Erythroblast (primary cell): ENCODE measurements at regions not wholly inside any gene's neighbourhood (a gene's known extent, or its start where the extent isn't known, plus 50 kb on each side); places are given as distances from the start of the nearest gene placed in this dataset.

Experiments
- GATA1 ChIP-seq: IDR thresholded peaks from 2 replicates; pipeline ENCODE4 v1.6.1; 2011; ENCODE audit warnings: low read depth, mild to moderate bottlenecking, control low read depth, low read length, moderate library complexity
- POLR2A ChIP-seq: IDR thresholded peaks from 2 replicates; pipeline ENCODE4 v1.6.1; 2011; ENCODE audit warnings: mild to moderate bottlenecking, low read length

DNA sequence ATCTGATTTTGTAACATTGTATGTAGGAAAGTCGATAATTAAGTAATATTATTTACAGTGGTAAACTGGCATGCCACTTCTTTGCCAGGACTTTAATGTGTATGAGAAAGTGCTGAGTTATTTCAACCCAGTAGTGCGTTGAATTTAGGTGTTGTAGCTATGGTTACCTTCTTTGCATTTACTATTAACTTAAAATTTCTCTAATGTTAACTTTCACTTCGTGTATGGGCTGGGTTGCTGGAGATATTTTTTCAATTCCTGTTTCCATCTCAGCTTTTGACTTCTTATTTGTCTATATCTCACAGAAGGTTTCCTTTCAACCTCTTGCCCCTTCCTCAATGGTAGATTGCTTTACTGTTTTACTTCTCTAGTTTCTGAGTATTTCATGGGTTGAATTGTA lies 1345.6 kb downstream of the FSCB start:
- TF ChIP-seq POLR2A (no peak), GATA1 (no peak)
